ENCODE measurements at regions not wholly inside any gene's neighbourhood (a gene's known extent, or its start where the extent isn't known, plus 50 kb on each side); places are given as distances from the start of the nearest gene placed in this dataset.

DNA sequence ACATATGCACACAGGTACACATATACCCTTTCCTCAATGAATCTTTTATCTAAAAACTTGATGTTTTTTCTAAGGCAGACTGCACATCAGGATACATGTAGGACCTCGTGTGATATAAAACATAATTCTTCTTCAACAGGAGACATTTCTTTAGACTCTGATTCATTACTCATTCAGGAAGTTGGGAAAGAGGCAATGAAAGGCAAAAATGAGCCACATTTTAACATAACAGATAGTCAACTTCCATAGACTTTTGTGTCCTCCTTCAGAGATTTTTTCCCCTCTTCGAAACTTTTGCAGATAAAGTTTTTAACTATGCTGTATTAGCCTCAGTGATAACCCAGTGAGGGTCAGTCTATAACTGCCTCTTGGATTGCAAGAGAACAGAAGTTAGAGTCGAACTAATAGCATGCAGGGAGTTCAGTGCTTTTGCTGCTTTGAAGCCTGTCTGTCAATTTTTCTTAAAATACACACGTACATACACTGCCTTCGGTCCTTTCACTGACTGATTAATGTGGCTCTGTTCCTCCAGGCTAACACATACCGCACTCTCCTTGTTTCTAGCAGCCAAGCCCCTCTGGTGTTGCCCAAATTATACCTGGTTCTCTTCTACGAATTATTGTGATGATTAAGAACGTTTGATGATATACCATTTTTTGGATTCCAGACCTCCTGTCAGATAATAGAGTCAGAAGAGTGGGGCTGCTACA lies 562.5 kb upstream of the MAP3K7 start:
- DNase-seq: no peak

DNA sequence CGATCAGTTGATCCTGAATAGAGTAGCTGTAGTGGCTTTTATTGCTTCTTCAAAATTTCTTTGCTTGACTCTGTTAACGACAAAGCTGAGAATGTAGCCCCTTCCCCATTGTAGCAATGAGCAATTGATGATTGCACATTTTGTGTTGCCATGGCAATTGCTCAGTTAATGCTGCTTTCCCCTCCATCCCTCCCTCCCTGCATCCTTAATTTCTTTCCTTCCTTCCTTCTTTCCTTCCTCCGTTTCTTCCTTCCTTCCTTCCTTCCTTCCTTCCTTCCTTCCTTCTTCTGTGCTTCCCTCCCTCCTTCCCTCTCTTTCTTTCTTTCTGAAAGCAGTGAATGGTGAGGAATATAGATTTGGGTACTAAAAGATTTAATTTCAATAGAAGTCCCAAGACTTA lies 557.3 kb upstream of the MAP3K7 start:
- no peak for DNase-seq

GRCh38 chr6:91142154-91142553 lies 555.3 kb upstream of the MAP3K7 start:
- DNase-seq: no peak

DNA sequence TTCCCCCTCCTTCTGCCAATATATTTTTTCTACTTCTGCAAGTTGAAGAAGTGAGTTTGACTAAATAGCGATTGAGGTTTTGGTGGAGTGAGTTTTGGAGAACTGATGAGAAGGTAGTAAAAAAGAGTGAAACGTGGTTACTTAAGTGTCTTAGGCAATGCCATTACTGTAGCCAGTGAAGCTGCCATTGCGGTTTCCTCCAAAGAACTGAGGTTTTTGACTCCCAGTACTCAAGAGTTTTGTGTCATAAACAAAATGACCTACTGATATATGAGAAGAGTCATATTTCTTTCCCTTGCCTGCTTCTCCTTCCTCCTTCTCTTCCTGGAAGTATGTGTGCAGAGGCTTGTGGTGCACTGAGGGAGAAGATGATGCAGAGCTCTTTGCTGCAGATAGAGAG lies 554.5 kb upstream of the MAP3K7 start:
- no peak for DNase-seq

DNA sequence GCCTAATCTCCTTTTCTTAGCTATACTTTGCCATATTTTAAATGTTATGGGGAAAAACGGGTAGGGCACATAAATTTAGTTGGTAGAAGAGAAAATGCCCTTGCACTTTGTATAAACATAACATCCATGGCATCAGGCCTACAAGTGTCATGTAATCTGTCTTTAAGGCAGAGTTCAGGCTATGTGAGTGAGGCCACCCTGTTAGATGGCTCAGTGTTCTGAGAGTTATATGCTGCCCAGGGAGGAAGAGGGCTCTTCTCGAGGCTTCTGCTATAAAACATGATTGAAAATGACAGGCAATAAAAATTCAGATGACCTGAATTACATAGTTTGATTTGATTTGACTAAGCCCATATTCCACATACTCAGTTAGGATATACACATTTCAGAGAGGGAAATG lies 553.6 kb upstream of the MAP3K7 start:
- no peak for DNase-seq

GRCh38 chr6:91137286-91137685 lies 550.4 kb upstream of the MAP3K7 start:
- no peak for DNase-seq

DNA sequence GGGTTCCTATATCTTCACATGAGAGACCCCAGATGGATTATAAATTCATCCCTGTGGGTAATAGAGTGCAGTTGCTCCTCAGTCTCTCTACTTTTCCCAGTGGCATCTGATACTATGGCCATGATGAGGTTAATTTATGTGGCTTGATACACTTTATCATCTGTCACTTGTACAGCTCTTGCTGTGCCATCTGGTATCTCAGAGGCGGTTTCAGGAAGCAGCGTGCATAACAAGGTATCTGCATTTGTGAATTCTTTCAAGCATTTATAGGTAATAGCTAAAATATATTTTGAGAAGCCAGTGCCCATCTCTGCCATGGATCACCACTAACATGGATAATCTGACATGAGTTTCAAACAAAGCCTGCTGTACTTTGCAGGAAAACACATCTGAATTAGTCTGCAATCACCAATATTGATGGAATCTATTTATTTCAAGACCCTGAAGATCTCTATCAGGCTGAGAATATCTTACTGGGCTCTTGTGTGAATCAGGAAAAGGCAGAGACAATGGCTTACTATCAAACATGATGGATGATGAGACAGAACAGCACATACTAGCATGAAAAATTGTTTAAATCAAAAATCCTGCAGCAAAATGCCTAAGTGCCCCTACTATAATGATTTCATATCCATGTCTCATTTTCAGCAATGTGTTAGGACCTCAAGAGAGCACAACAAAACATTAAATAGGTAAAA lies 548.7 kb upstream of the MAP3K7 start:
- no peak for DNase-seq

GRCh38 chr6:91132461-91132860 lies 545.6 kb upstream of the MAP3K7 start:
- DNase-seq: no peak

- no peak for DNase-seq
Measured at GRCh38 chr6:91130126-91130525, 543.3 kb upstream of the MAP3K7 start.

DNA sequence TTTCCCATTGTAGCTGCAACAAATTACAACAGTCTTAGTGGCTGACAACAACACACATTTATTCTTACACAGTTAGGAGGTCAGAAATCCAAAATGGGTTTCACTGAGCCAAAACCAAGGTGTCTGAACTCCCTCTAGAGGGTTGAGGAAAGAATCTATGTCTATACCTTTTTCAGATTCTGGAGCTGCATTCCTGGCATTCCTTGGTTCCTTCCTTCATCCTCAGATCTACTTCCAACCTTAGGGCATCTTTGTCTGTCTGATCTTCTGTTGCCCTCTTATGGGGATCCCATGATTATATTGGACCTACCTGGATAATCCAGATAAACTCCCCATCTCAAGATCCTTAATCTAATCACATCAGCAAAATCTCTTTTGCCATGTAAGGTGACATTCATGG lies 540.9 kb upstream of the MAP3K7 start:
- DNase-seq: no peak

- no peak for DNase-seq
Measured at GRCh38 chr6:91126876-91127275, 540.0 kb upstream of the MAP3K7 start.

GRCh38 chr6:91117550-91117949 lies 530.7 kb upstream of the MAP3K7 start:
- DNase-seq: no peak

- DNase-seq: no peak
Measured at GRCh38 chr6:91114123-91114708, 527.3 kb upstream of the MAP3K7 start.

GRCh38 chr6:91106083-91106482 lies 519.2 kb upstream of the MAP3K7 start:
- DNase-seq: no peak

DNA sequence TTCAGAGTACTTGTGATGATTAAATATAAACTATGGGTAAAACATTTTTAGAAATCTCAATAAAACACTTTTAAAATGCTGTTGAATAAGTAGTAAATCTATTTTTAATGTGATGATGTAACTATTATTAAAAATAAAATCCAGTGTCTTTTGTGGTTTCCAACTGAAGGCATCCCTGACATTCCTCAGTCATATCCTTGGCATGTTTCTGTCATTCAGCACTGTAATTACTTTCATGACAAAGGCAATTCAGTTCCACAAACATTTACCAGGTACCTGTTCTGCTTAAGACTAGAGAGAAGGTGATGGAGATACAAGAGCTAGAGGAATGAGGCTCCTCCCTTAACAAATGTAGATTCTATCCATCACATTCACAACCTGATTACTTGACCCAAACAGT lies 518.7 kb upstream of the MAP3K7 start:
- DNase-seq: no peak

DNA sequence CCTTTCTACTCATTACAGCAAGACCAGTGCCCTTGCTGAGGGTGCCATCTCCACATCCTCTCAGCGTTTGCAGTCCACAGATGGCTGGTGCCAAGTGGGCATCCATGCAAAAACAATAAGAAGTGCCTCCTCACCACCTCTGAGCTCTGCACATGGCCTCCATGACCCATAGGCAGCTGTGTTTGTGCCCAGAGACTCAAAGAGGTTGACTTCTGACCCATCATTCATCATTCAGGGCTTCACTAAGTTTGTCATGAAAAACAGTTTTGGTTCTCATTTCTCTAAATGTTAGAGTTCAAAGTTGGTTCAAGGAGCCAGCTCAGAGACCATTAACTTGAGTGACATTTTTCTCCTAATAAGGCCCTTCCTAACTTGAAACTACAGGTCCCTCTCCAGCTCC lies 512.6 kb upstream of the MAP3K7 start:
- DNase-seq: no peak

DNA sequence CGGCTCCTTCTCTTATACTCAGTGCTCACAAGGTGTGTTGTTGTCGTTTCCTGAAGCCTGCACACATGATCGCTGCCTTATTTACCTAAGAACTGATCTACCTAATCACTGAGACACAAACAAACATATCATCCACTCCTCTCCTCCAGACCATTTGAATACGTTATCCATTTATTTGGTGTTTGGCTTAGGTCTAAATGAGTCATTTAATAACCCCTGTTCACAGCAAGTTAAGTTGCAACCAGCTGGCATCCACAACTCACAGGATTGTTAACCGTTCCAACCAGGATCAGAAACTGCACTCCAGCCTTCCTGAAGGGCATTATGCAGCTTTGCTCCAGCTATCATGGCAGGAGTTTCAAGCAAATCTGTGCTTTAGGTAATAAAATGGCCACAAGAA lies 511.1 kb upstream of the MAP3K7 start:
- no peak for DNase-seq

GRCh38 chr6:91097364-91097763 lies 510.5 kb upstream of the MAP3K7 start:
- DNase-seq: no peak

DNA sequence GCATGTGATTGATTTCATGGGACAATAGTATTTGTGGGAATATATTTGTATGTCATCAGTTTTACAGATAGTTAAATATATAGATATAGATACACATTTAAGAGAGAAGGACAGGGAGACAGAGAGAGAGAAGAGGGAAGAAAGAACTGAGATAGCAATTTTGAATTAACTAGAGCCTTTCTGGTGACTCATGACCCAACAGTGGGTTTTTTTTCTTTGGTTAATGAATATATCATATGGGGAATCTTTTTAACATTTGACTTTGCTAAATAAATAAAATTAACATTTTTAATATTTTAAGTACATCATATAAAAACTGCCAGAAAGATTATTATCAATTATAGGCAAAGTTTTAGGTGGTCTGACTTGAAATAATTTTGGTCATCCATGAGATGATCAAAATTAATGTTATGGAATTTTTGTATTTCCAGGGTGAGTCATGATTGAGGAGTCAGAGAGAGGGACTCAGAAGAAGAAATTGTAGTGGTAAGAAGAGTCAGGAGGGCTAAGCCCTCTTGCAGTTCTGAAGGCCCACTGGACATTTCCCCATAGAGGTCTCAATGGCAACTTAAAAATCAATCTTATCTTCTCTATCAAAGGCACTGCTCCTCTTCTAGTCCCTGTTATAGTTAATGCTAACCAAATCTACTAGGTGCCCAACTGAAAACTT lies 508.1 kb upstream of the MAP3K7 start:
- no peak for DNase-seq

- DNase-seq: no peak
Measured at GRCh38 chr6:91094341-91094740, 507.5 kb upstream of the MAP3K7 start.

GRCh38 chr6:91088976-91089375 lies 502.1 kb upstream of the MAP3K7 start:
- DNase-seq: no peak

GRCh38 chr6:91088515-91088914 lies 501.6 kb upstream of the MAP3K7 start:
- DNase-seq: no peak

GRCh38 chr6:91087908-91088307 lies 501.0 kb upstream of the MAP3K7 start:
- no peak for DNase-seq

DNA sequence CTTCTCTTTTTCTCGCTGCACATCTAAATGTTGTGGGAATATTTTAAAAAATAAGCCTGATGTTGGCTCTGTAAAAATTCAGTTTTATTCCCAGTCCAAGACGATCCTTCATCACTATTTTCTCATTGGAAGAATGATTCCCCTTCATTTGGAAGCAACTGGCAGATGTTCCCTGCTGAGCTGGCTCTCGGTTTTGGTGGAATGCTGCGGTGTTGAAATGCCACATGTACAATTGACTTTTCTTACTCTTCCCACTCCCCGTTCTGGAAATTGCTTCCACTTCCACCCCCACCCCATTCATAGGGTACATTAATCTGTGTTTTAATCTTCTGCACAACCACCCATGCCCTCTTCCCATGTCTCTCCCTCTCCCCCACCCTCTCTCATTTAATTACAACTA lies 496.3 kb upstream of the MAP3K7 start:
- DNase-seq: no peak
